ENCODE measurements at regions not wholly inside any gene's neighbourhood (a gene's known extent, or its start where the extent isn't known, plus 50 kb on each side); places are given as distances from the start of the nearest gene placed in this dataset.
"Not testable (repeated sequence)": the region's sequence is repeated elsewhere in the genome, so short reads cannot be mapped to it uniquely, and the experiment has no call there.

GRCh38 chrX:39788521-39788920 lies 309.2 kb downstream of the BCOR start:
- H3K27me3 ChIP-seq = no peaks in the 10 kb centered on the region
- no peak overlapping the region for H3K4me3 ChIP-seq
- no peak overlapping the region for H3K27ac ChIP-seq
- no peaks in the 10 kb centered on the region for H3K4me1 ChIP-seq
- TF ChIP-seq POLR2A (IDR thresholded peaks at IDR 0.05) = no peak
- TF ChIP-seq EP300 (IDR thresholded peaks at IDR 0.05) = no peak
- TF ChIP-seq CTCF (IDR thresholded peaks at IDR 0.05) = no peak
- DNase-seq (ENCODE audit: low spot score in 2 of 2) = no peak
- H3K36me3 ChIP-seq = no peaks in the 10 kb centered on the region
- 77 to 84% methylated on average over 6 of the region's 6 CpGs for WGBS, 2 donors
- H3K9me3 ChIP-seq = no peaks in the 10 kb centered on the region

GRCh38 chrX:39791691-39792090 lies 306.1 kb downstream of the BCOR start:
- H3K4me1 ChIP-seq = no peaks in the 10 kb centered on the region
- no peaks in the 10 kb centered on the region for H3K27me3 ChIP-seq
- H3K36me3 ChIP-seq = no peaks in the 10 kb centered on the region
- H3K27ac ChIP-seq = no peak overlapping the region
- no peak for DNase-seq (ENCODE audit: low spot score in 2 of 2)
- H3K4me3 ChIP-seq = no peak overlapping the region
- no peaks in the 10 kb centered on the region for H3K9me3 ChIP-seq
- TF ChIP-seq POLR2A (IDR thresholded peaks at IDR 0.05) (no peak), CTCF (IDR thresholded peaks at IDR 0.05) (no peak), EP300 (IDR thresholded peaks at IDR 0.05) (no peak)
- 94 to 95% methylated on average over 6 of the region's 6 CpGs for WGBS, 2 donors

- no peaks in the 10 kb centered on the region for H3K27me3 ChIP-seq
- TF ChIP-seq POLR2A (IDR thresholded peaks at IDR 0.05) (no peak), CTCF (IDR thresholded peaks at IDR 0.05) (no peak), EP300 (IDR thresholded peaks at IDR 0.05) (no peak)
- H3K4me1 ChIP-seq = no peaks in the 10 kb centered on the region
- H3K4me3 ChIP-seq = no peak overlapping the region
- no peak overlapping the region for H3K27ac ChIP-seq
- DNase-seq (ENCODE audit: low spot score in 2 of 2) = no peak
- H3K9me3 ChIP-seq = no peaks in the 10 kb centered on the region
- no peaks in the 10 kb centered on the region for H3K36me3 ChIP-seq
- 65 to 68% methylated on average over 7 of the region's 7 CpGs for WGBS, 2 donors
These were observed 302.2 kb downstream of the BCOR start for GRCh38 chrX:39795605-39796004.

GRCh38 chrX:39796856-39797255 lies 300.9 kb downstream of the BCOR start:
- TF ChIP-seq POLR2A (IDR thresholded peaks at IDR 0.05) (no peak), CTCF (IDR thresholded peaks at IDR 0.05) (no peak), EP300 (IDR thresholded peaks at IDR 0.05) (no peak)
- 87 to 100% methylated on average over 2 to 3 of the region's 3 CpGs for WGBS, 2 donors
- H3K36me3 ChIP-seq = no peaks in the 10 kb centered on the region

GRCh38 chrX:39798488-39798887 lies 299.3 kb downstream of the BCOR start:
- 92% methylated on average over 2 of the region's 2 CpGs; no CpG with 5 or more reads in 1 of the 2 donors for WGBS, 2 donors
- not testable (repeated sequence) for H3K27ac ChIP-seq; DNase-seq (ENCODE audit: low spot score in 2 of 2); H3K9me3 ChIP-seq; H3K27me3 ChIP-seq; H3K36me3 ChIP-seq; H3K4me3 ChIP-seq; H3K4me1 ChIP-seq

More at GRCh38 chrX:39796856-39797255, 300.9 kb downstream of the BCOR start:
- Histone ChIP-seq H3K4me1 (no peaks in the 10 kb centered on the region), H3K9me3 (no peaks in the 10 kb centered on the region), H3K27me3 (no peaks in the 10 kb centered on the region), H3K4me3 (no peak overlapping the region), H3K27ac (no peak overlapping the region)
- DNase-seq (ENCODE audit: low spot score in 2 of 2) = no peak

GRCh38 chrX:39802354-39802753 lies 295.4 kb downstream of the BCOR start:
- Histone ChIP-seq H3K9me3 (no peaks in the 10 kb centered on the region), H3K27me3 (no peaks in the 10 kb centered on the region), H3K4me1 (no peaks in the 10 kb centered on the region), H3K27ac (no peak overlapping the region), H3K36me3 (no peaks in the 10 kb centered on the region), H3K4me3 (no peak overlapping the region)
- DNase-seq (ENCODE audit: low spot score in 2 of 2) = no peak
- TF ChIP-seq EP300 (IDR thresholded peaks at IDR 0.05) = no peak
- TF ChIP-seq CTCF (IDR thresholded peaks at IDR 0.05) = no peak
- no peak for TF ChIP-seq POLR2A (IDR thresholded peaks at IDR 0.05)
- WGBS, 2 donors = 32 to 64% methylated on average over 10 to 11 of the region's 11 CpGs
